GM19238 (cell line): ENCODE measurements at regions not wholly inside any gene's neighbourhood (a gene's known extent, or its start where the extent isn't known, plus 50 kb on each side); places are given as distances from the start of the nearest gene placed in this dataset.
"Not testable (repeated sequence)": the region's sequence is repeated elsewhere in the genome, so short reads cannot be mapped to it uniquely, and the experiment has no call there.

Experiments used
- DNase-seq: peaks from one replicate; pipeline ENCODE4 v3.0.0; 2011; ENCODE audit warnings: low spot score; ENCODE audit not compliant: insufficient read length

- DNase-seq: no peak
These were observed 82.8 kb upstream of the RALGPS2 start for GRCh38 chr1:178642282-178642681.

- DNase-seq: no peak
These were observed 81.7 kb upstream of the RALGPS2 start for GRCh38 chr1:178643349-178643748.

- DNase-seq: no peak
These were observed 81.2 kb upstream of the RALGPS2 start for GRCh38 chr1:178643831-178644230.

- no peak for DNase-seq
These were observed 80.5 kb upstream of the RALGPS2 start for GRCh38 chr1:178644308-178645120.

- DNase-seq: no peak
These were observed 79.8 kb upstream of the RALGPS2 start for GRCh38 chr1:178645157-178645807.

GRCh38 chr1:178645808-178646200 is 79.2 kb upstream of the RALGPS2 start:
- no peak for DNase-seq

- DNase-seq: no peak
These were observed 78.2 kb upstream of the RALGPS2 start for GRCh38 chr1:178646821-178647220.

- no peak for DNase-seq
These were observed 76.9 kb upstream of the RALGPS2 start for GRCh38 chr1:178648151-178648550.

- DNase-seq: no peak
These were observed 75.3 kb upstream of the RALGPS2 start for GRCh38 chr1:178649582-178650350.

- DNase-seq: no peak
These were observed 74.0 kb upstream of the RALGPS2 start for GRCh38 chr1:178650934-178651511.

- no peak for DNase-seq
These were observed 73.3 kb upstream of the RALGPS2 start for GRCh38 chr1:178651742-178652141.

GRCh38 chr1:178652506-178653490 is 72.2 kb upstream of the RALGPS2 start:
- DNase-seq: no peak

GRCh38 chr1:178659789-178660208 is 65.2 kb upstream of the RALGPS2 start:
- DNase-seq: no peak

GRCh38 chr1:178660461-178660860 is 64.6 kb upstream of the RALGPS2 start:
- no peak for DNase-seq

GRCh38 chr1:178664278-178664677 is 60.8 kb upstream of the RALGPS2 start:
- peak; percentile 37 for DNase-seq

GRCh38 chr1:178665579-178665978 is 59.5 kb upstream of the RALGPS2 start:
- no peak for DNase-seq

- DNase-seq: not testable (repeated sequence)
These were observed 58.2 kb upstream of the RALGPS2 start for GRCh38 chr1:178666891-178667290.

- no peak for DNase-seq
These were observed 52.6 kb upstream of the RALGPS2 start for GRCh38 chr1:178672434-178672833.

- not testable (repeated sequence) for DNase-seq
These were observed 50.5 kb upstream of the RALGPS2 start for GRCh38 chr1:178674559-178674958.
